ENCODE measurements at regions not wholly inside any gene's neighbourhood (a gene's known extent, or its start where the extent isn't known, plus 50 kb on each side); places are given as distances from the start of the nearest gene placed in this dataset.
"Not testable (repeated sequence)": the region's sequence is repeated elsewhere in the genome, so short reads cannot be mapped to it uniquely, and the experiment has no call there.

DNA sequence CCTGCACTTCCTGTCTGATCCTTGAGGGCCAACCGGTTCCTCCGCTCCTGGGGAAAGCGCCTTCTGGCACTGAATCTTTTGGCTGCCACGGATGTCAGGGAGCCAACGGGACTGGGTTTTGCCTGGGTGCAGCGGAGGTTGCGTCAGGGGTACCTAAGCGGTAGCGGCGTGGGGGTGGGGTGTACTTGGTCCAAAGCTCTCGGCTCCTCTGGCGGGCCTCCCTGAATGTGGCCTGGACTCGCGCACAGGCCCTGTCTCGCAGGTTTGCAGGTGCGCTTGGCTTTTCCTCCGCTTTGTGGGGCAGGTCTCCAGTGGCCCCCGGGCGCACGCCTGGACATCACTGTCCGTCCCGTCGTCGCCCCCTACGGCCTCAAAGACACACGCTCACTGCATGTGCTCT, 1410.1 kb upstream of the PCDH10 start:
- TF ChIP-seq CTCF (optimal IDR thresholded peaks at IDR 0.05 in 1 of 3, IDR thresholded peaks at IDR 0.05 in 1 of 3, conservative IDR thresholded peaks at IDR 0.05 in 1 of 3; ENCODE audit: extremely low read depth in 1 of 3, insufficient read depth in 2 of 3, low read length in 3 of 3); EZH2 (IDR thresholded peaks at IDR 0.05; ENCODE audit: low read length): not testable (repeated sequence)
